H9 (cell line): ENCODE measurements at regions not wholly inside any gene's neighbourhood (a gene's known extent, or its start where the extent isn't known, plus 50 kb on each side); places are given as distances from the start of the nearest gene placed in this dataset.

Experiments used
- DNase-seq: peaks from one replicate; pipeline ENCODE4 v3.0.0-alpha.2; 2017
- H2AFZ ChIP-seq: one replicate; pipeline ENCODE4 v1.6.1; 2013; ENCODE audit warnings: mild to moderate bottlenecking, low read length, control low read depth, moderate library complexity
- H2AK5ac ChIP-seq: 2 replicates; pipeline ENCODE4 v1.6.1; 2013; ENCODE audit warnings: low read length, control low read depth, mixed read lengths; ENCODE audit not compliant: insufficient read length
- H2BK120ac ChIP-seq: one replicate; pipeline ENCODE4 v1.6.1; 2013; ENCODE audit warnings: low read depth, mild to moderate bottlenecking, low read length, control low read depth, inconsistent platforms; ENCODE audit not compliant: poor library complexity, severe bottlenecking
- H2BK12ac ChIP-seq: 2 replicates; pipeline ENCODE4 v1.6.1; 2013; ENCODE audit warnings: low read length, control low read depth, mixed read lengths, low read depth; ENCODE audit not compliant: insufficient read length
- H2BK15ac ChIP-seq: 2 replicates; pipeline ENCODE4 v1.6.1; 2013; ENCODE audit warnings: low read depth, low read length, control low read depth
- H2BK20ac ChIP-seq: one replicate; pipeline ENCODE4 v1.6.1; 2013; ENCODE audit warnings: low read depth, mild to moderate bottlenecking, low read length, control low read depth, inconsistent platforms; ENCODE audit not compliant: poor library complexity, severe bottlenecking
- H2BK5ac ChIP-seq: 2 replicates; pipeline ENCODE4 v1.6.1; 2013; ENCODE audit warnings: low read length, control low read depth, mixed read lengths; ENCODE audit not compliant: insufficient read length
- H3K14ac ChIP-seq: 2 replicates; pipeline ENCODE4 v1.6.1; 2013; ENCODE audit warnings: low read length, control low read depth; ENCODE audit not compliant: insufficient read depth
- H3K18ac ChIP-seq: 2 replicates; pipeline ENCODE4 v1.6.1; 2013; ENCODE audit warnings: low read depth, mild to moderate bottlenecking, mixed read lengths, low read length, control low read depth; ENCODE audit not compliant: insufficient read length
- H3K23ac ChIP-seq: 2 replicates; pipeline ENCODE4 v1.6.1; 2013; ENCODE audit warnings: low read length, control low read depth, mixed read lengths, low read depth; ENCODE audit not compliant: insufficient read length
- H3K23me2 ChIP-seq: 2 replicates; pipeline ENCODE4 v1.6.1; 2013; ENCODE audit warnings: low read depth, mild to moderate bottlenecking, mixed read lengths, low read length, control low read depth; ENCODE audit not compliant: insufficient read length, poor library complexity, severe bottlenecking
- H3K27ac ChIP-seq: 2 replicates; pipeline ENCODE4 v1.5.1; 2013; ENCODE audit warnings: low read length, control low read depth, mixed read lengths, low read depth; ENCODE audit not compliant: insufficient read length
- H3K27me3 ChIP-seq: 2 replicates; pipeline ENCODE4 v1.6.1; 2013; ENCODE audit warnings: low read length, control low read depth, inconsistent platforms; ENCODE audit not compliant: insufficient read depth
- H3K4ac ChIP-seq: 2 replicates; pipeline ENCODE4 v1.6.1; 2013; ENCODE audit warnings: low read depth, mild to moderate bottlenecking, control low read depth, inconsistent platforms, low read length, moderate library complexity
- H3K4me1 ChIP-seq: 2 replicates; pipeline ENCODE4 v1.6.1; 2013; ENCODE audit warnings: low read length, control low read depth, inconsistent platforms; ENCODE audit not compliant: insufficient read depth
- H3K4me2 ChIP-seq: 2 replicates; pipeline ENCODE4 v1.6.1; 2013; ENCODE audit warnings: low read length, control low read depth, mixed read lengths; ENCODE audit not compliant: insufficient read length, insufficient read depth
- H3K56ac ChIP-seq: 2 replicates; pipeline ENCODE4 v1.6.1; 2013; ENCODE audit warnings: low read depth, mild to moderate bottlenecking, mixed read lengths, low read length, control low read depth; ENCODE audit not compliant: insufficient read length
- H3K79me1 ChIP-seq: 2 replicates; pipeline ENCODE4 v1.6.1; 2013; ENCODE audit warnings: low read depth, mild to moderate bottlenecking, moderate library complexity, low read length, control low read depth, inconsistent platforms; ENCODE audit not compliant: insufficient read depth, poor library complexity, severe bottlenecking
- H3K79me2 ChIP-seq: 2 replicates; pipeline ENCODE4 v1.6.1; 2013; ENCODE audit warnings: low read length, control low read depth, inconsistent platforms; ENCODE audit not compliant: insufficient read depth
- H3K9ac ChIP-seq: 2 replicates; pipeline ENCODE4 v1.6.1; 2013; ENCODE audit warnings: low read length, control low read depth, mixed read lengths; ENCODE audit not compliant: insufficient read length; ENCODE audit errors: extremely low read depth
- H3K9me3 ChIP-seq: one replicate; pipeline ENCODE4 v1.6.1; 2013; ENCODE audit warnings: low read depth, low read length, inconsistent platforms; ENCODE audit not compliant: control insufficient read depth
- H3T11ph ChIP-seq: one replicate; pipeline ENCODE4 v1.6.1; 2013; ENCODE audit warnings: mild to moderate bottlenecking, low read length, control low read depth, inconsistent platforms
- H4K20me1 ChIP-seq: one replicate; pipeline ENCODE4 v1.6.1; 2013; ENCODE audit not compliant: control insufficient read depth, insufficient read length, insufficient read depth
- H4K5ac ChIP-seq: 2 replicates; pipeline ENCODE4 v1.6.1; 2013; ENCODE audit warnings: low read depth, mild to moderate bottlenecking, mixed read lengths, low read length, control low read depth; ENCODE audit not compliant: insufficient read length
- H4K8ac ChIP-seq: replicated peaks from 2 replicates; pipeline ENCODE4 v1.6.1; 2013; ENCODE audit warnings: low read length, control low read depth, mixed read lengths, low read depth; ENCODE audit not compliant: insufficient read length
- H4K91ac ChIP-seq: 2 replicates; pipeline ENCODE4 v1.6.1; 2013; ENCODE audit warnings: low read depth, mild to moderate bottlenecking, moderate library complexity, mixed read lengths, low read length, control low read depth; ENCODE audit not compliant: insufficient read length
- H3K27ac Mint-ChIP-seq, 3 experiments: 2 replicates in 2 of 3; 3 replicates in 1 of 3; pipeline ENCODE4 v1.8.0; 2020 to 2021; ENCODE audit warnings: mixed read lengths in 3 of 3, mild to moderate bottlenecking in 1 of 3, moderate library complexity in 1 of 3
- H3K27me3 Mint-ChIP-seq: 2 replicates; pipeline ENCODE4 v1.8.0; 2021; ENCODE audit warnings: low read depth, mild to moderate bottlenecking, moderate library complexity, mixed read lengths
- H3K36me3 Mint-ChIP-seq, 3 experiments: 2 replicates in 2 of 3; 3 replicates in 1 of 3; pipeline ENCODE4 v1.8.0; 2020 to 2021; ENCODE audit warnings: low read depth in 3 of 3, mixed read lengths in 3 of 3; ENCODE audit not compliant: insufficient read depth in 1 of 3
- H3K4me1 Mint-ChIP-seq, 2 experiments: 2 replicates each; pipeline ENCODE4 v1.8.0; 2020; ENCODE audit warnings: mixed read lengths in 2 of 2
- H3K4me3 Mint-ChIP-seq, 2 experiments: 2 replicates in 1 of 2; 3 replicates in 1 of 2; pipeline ENCODE4 v1.8.0; 2020 to 2021; ENCODE audit warnings: mild to moderate bottlenecking in 2 of 2, mixed read lengths in 2 of 2, moderate library complexity in 1 of 2
- H3K9me3 Mint-ChIP-seq, 2 experiments: 2 replicates in 1 of 2; 3 replicates in 1 of 2; pipeline ENCODE4 v1.8.0; 2020; ENCODE audit warnings: mild to moderate bottlenecking in 2 of 2, mixed read lengths in 2 of 2, moderate library complexity in 1 of 2
- CTCF ChIP-seq: fragments of 200-600 bp; sonication (generic); conservative IDR thresholded peaks from 3 replicates; pipeline ENCODE4 v1.8.0; 2021; ENCODE audit warnings: antibody characterized with exemption, mild to moderate bottlenecking
- WGBS: extraction: QIAGEN DNeasy Blood & Tissue Kit; methylation state at CpG from one replicate; pipeline ENCODE4 v1.1.7; 2013; ENCODE audit warnings: missing lambda C conversion rate, low lambda C conversion rate, mixed read lengths; ENCODE audit not compliant: insufficient read length; ENCODE audit errors: extremely low coverage; 5-methylcytosine and 5-hydroxymethylcytosine counted together

GRCh38 chrX:127947450-127947849 lies 104.8 kb downstream of the ACTRT1 start:
- H3K27me3 ChIP-seq = no peaks in the 10 kb centered on the region
- H3K4ac ChIP-seq = no peak overlapping the region

More at GRCh38 chrX:127947450-127947849, 104.8 kb downstream of the ACTRT1 start:
- no peak overlapping the region for H2BK20ac ChIP-seq
- Mint-ChIP-seq H3K27me3 (no peaks in the 10 kb centered on the region; the same call in 1 of the 2 replicates), H3K27ac (no peak overlapping the region), H3K9me3 (peaks cover 4 to 58% of the 10 kb centered on the region in 2 experiments), H3K4me1 (peaks cover 14 to 29% of the 10 kb centered on the region in 2 experiments), H3K36me3 (peaks cover 0 to 5% (median 5%) of the 10 kb centered on the region in 3 experiments; a peak in 2 of 7 replicates), H3K4me3 (no peak overlapping the region)
- no peak overlapping the region for H2AFZ ChIP-seq
- H2BK5ac ChIP-seq = no peak overlapping the region
- H2BK12ac ChIP-seq = no peak overlapping the region
- H3K18ac ChIP-seq = no peak overlapping the region
- no peak overlapping the region for H3K27ac ChIP-seq
- no peak overlapping the region for H4K8ac ChIP-seq
- H2AK5ac ChIP-seq = no peak overlapping the region
- no peak overlapping the region for H3K23ac ChIP-seq
- no peak for DNase-seq
- H3K4me1 ChIP-seq = no peaks in the 10 kb centered on the region; the same call in 1 of the 2 replicates
- H4K91ac ChIP-seq = no peak overlapping the region
- TF ChIP-seq CTCF = no peak
- WGBS = no CpG with 5 or more reads among the region's 2 CpGs
- H3K56ac ChIP-seq = no peak overlapping the region
- H3K9me3 ChIP-seq = no peaks in the 10 kb centered on the region
- H3K23me2 ChIP-seq = no peaks in the 10 kb centered on the region
- no peaks in the 10 kb centered on the region for H3K79me1 ChIP-seq
- no peak overlapping the region for H3K14ac ChIP-seq
- H2BK15ac ChIP-seq = no peak overlapping the region
- no peak overlapping the region for H3K4me2 ChIP-seq
- no peaks in the 10 kb centered on the region for H3K79me2 ChIP-seq
- no peaks in the 10 kb centered on the region for H4K20me1 ChIP-seq
- H3T11ph ChIP-seq = no peak overlapping the region
- no peak overlapping the region for H3K9ac ChIP-seq
- no peak overlapping the region for H2BK120ac ChIP-seq
- no peak overlapping the region for H4K5ac ChIP-seq
